GM10266 (cell line): ENCODE measurements at regions not wholly inside any gene's neighbourhood (a gene's known extent, or its start where the extent isn't known, plus 50 kb on each side); places are given as distances from the start of the nearest gene placed in this dataset.
A peak's percentile ranks its signal among the peaks of the same experiment; 100 is the strongest.
"Not testable (repeated sequence)": the region's sequence is repeated elsewhere in the genome, so short reads cannot be mapped to it uniquely, and the experiment has no call there.

Experiments used
- DNase-seq: peaks from one replicate; pipeline ENCODE4 v3.0.0; 2012; ENCODE audit errors: extremely low spot score
- TF ChIP-seq, protein P1 (sequence below): IDR thresholded peaks from 2 replicates; pipeline ENCODE4 v1.5.1; 2012; ENCODE audit warnings: mild to moderate bottlenecking, low read depth; ENCODE audit not compliant: control insufficient read depth, insufficient read depth; ENCODE audit errors: missing control alignments

- peak; percentile 5 for DNase-seq
- TF ChIP-seq, protein P1, sequence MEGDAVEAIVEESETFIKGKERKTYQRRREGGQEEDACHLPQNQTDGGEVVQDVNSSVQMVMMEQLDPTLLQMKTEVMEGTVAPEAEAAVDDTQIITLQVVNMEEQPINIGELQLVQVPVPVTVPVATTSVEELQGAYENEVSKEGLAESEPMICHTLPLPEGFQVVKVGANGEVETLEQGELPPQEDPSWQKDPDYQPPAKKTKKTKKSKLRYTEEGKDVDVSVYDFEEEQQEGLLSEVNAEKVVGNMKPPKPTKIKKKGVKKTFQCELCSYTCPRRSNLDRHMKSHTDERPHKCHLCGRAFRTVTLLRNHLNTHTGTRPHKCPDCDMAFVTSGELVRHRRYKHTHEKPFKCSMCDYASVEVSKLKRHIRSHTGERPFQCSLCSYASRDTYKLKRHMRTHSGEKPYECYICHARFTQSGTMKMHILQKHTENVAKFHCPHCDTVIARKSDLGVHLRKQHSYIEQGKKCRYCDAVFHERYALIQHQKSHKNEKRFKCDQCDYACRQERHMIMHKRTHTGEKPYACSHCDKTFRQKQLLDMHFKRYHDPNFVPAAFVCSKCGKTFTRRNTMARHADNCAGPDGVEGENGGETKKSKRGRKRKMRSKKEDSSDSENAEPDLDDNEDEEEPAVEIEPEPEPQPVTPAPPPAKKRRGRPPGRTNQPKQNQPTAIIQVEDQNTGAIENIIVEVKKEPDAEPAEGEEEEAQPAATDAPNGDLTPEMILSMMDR: no peak
Observed at GRCh38 chr20:29497261-29497671, 1760.2 kb upstream of the DEFB115 start.

DNA sequence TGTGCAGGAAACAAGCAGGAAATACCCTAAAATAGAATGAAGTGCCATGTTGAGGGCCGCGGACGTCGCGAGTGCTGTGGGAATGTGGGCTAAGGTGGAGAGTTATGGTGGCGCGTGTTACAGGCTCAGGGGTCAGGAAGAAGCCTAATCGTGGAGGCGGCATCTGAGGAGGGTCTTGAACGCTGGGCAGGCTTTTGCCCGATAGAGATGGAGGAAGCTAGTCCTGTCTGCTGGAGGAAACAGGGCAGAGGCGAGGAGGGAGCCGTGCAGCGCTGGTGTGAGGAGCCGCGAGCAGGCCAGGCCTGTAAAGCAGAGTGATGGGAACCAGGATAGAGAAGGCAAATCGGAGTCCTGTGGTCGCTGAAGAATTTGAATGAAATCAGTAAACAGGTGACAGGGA, 1759.8 kb upstream of the DEFB115 start:
- DNase-seq: not testable (repeated sequence)

GRCh38 chr20:29500738-29501137, 1756.7 kb upstream of the DEFB115 start:
- not testable (repeated sequence) for DNase-seq

DNA sequence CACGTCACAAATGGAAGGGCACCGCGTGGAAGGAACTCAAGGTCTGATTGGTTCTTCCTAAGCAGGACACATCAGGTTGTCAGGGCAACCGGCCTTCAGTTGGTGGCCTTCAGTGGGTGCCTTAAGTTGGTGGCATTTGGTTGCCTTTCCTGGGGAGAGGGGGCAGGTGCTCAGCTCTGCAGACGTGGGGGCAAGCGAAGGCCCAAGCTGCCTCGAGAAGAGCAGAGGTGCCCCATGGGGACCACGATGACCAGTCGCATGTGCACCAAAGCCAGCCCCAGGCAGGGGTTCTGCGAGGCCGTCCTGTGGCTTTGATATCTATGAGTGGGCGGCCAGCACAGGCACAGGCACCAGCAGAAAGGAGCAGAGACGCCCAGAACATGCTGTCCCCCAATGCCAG, 1742.8 kb upstream of the DEFB115 start:
- DNase-seq: not testable (repeated sequence)

DNA sequence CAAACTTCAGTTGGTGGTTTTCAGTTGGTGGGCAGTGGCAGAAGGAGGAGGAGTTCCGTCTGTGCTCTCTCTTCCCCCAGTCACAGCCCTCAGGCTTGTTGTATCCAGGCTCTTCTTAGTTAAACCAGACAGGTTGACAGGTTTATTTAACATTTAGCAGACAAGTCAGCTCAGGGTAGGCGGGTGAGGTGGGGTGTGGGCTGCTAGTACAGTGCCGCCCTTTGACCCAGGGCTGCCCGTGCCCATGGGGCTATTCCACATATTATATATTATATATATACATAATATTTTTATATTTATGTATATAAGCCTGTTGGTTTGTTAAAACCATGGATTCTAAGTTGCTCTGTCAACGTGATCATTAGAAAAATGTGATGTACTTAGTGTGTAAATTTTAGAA, 1740.6 kb upstream of the DEFB115 start:
- DNase-seq: not testable (repeated sequence)

GRCh38 chr20:29519610-29520241, 1737.7 kb upstream of the DEFB115 start:
- TF ChIP-seq, protein P1: peak; percentile 49

GRCh38 chr20:29533566-29534177, 1723.8 kb upstream of the DEFB115 start:
- not testable (repeated sequence) for DNase-seq

More at GRCh38 chr20:29519610-29520241, 1737.7 kb upstream of the DEFB115 start:
- DNase-seq: not testable (repeated sequence)

DNA sequence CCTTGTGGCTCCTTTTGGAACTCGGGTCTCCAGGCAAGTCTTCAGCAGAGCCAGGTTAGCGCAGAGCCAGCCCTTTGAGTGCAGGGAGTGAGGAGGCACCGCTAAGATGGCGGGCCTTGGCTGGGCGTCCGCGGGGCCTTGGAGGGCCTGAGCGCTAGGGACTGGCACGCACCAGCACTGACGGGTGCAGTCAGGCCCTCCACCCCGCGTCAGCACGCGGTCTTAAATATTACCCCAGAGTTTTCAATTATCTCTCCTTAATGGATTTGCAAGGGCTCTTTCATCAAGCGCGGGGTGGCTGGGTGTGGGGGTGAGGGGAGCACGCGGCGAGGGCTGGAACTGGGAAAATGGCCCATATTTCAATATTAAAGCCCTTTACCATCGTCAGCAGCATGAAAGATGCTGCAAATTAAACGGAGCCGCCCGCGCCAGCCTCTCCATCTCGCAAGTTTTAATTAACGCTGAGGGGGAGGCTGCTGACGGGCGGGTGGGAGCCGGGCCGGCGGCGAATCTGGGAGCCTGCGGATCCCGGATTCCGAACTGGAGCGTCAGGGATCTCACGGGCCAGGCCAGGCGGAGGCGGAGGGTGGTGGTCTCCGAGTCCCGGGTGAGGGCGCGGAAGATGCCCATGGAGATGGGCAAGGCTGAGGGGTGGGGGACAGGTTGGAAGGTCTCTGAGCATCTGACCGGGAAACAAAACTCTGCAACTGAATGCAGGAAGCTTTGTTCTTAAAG, 1690.4 kb upstream of the DEFB115 start:
- not testable (repeated sequence) for DNase-seq

GRCh38 chr20:29567671-29568070, 1689.8 kb upstream of the DEFB115 start:
- DNase-seq: not testable (repeated sequence)

DNA sequence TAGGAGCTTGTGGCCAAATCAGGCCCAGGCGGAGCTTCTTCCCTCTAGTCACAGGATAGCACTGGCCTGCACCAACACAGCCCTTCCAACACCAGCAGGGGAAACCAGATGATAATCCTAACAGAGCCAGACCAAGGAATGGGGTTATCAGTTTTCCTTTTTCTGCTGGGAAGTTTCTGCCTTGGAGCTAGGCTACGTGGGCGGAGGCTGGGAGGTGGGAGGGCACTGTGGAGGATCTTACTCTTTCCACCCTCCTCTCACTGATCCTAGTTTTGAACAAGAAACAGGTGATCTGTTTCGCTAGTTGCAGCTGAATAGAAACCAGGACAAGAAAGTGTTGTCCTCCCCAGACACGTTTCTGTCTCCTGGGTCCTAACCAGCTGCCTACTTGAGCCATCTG, 1687.3 kb upstream of the DEFB115 start:
- DNase-seq: not testable (repeated sequence)

DNA sequence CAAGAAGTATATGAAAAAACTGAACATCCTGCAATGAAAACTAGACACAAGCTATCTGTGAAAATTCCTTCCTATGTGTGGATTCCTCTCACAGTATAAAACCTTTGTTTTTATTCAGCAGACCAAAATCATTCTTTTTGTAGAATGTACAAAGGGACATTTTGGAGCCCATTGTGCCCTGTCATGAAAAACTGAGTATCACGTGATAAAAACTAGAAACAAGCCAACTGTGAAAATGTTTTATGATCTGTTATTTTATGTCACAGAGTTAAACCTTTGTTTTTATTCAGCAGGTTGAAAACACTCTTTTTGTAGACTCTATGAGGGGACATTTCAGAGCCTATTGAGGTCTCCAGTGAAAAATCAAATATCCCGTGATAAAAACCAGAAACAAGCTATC, 1667.9 kb upstream of the DEFB115 start:
- not testable (repeated sequence) for DNase-seq

- DNase-seq: not testable (repeated sequence)
Observed at GRCh38 chr20:29604163-29604562, 1653.3 kb upstream of the DEFB115 start.

DNA sequence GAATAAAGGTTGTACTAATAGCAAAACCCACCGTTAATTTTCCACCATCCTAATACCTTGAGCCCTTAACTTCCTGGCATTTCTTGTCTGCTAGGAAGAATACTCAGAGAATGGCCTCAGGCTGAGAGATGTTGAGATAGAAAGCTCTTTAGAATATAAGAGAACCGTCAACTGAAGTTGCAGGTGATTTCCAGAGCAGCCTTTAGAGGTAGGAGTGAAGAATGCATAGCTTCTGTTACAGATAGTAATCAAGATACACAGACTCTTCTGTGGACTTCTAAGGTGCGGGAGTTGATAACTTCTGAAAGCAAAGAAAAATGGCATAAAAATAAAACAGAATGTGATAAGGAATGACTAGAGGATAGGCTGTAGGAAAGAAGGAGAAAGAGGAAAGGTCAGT, 1651.3 kb upstream of the DEFB115 start:
- not testable (repeated sequence) for DNase-seq

DNA sequence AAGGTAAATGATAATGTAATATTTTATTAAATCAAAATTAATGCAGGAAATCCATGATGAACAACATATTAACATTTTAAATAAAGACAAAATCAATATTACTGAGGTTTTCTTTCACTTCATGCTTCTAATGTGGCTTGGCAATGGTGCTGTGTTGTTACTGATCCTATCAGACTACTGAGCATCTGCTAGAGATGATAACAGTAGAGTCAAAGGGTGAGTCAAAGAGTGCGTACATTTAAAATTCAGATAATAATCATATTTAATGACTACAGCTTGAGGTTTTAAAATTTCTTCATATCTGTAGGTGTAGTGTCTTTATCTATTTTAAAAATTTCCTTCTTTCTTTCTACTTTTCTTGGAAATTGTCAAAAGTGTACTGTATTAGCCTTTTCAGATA, 1628.1 kb upstream of the DEFB115 start:
- not testable (repeated sequence) for DNase-seq
